ENCODE measurements at regions not wholly inside any gene's neighbourhood (a gene's known extent, or its start where the extent isn't known, plus 50 kb on each side); places are given as distances from the start of the nearest gene placed in this dataset.

DNA sequence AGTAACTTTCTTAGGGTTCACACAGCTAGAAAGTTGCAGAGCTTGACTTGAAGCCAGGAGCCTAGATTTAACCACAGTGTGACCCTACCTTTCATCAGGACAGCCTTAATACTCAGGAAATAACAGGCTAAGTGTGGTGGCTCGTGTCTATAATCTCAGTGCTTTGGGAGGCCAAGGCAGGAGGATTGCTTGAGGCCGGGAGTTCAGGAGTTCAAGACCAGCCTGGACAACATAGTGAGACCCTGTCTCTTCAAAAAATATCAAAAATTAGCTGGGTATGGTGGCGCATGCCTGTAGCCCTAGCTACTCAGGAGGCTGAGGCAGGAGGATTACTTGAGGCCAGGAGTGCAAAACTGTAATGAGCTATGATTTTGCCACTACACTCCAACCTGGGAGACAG lies 681.1 kb downstream of the MAT2B start:
- Histone ChIP-seq H3K27ac (ENCODE audit: control insufficient read depth, insufficient read depth, low read length) (no peak overlapping the region), H2AFZ (ENCODE audit: control insufficient read depth, low read length) (no peak overlapping the region), H3K4me3 (ENCODE audit: control insufficient read depth in 2 of 3, extremely low read depth in 1 of 3, insufficient read depth in 2 of 3, low read depth in 1 of 3, low read length in 3 of 3) (no peak overlapping the region), H3K4me1 (ENCODE audit: control insufficient read depth, extremely low read depth, insufficient read depth, low read length) (no peaks in the 10 kb centered on the region), H3K79me2 (ENCODE audit: control insufficient read depth, insufficient read depth, low read length) (no peaks in the 10 kb centered on the region), H3K4me2 (ENCODE audit: control insufficient read depth, extremely low read depth, insufficient read depth, low read depth, low read length) (no peak overlapping the region), H3K36me3 (ENCODE audit: control insufficient read depth in 2 of 2, extremely low read depth in 1 of 2, insufficient read depth in 2 of 2, low read length in 2 of 2) (no peaks in the 10 kb centered on the region), H3K9me1 (ENCODE audit: control insufficient read depth, extremely low read depth, insufficient read depth, low read length) (no peaks in the 10 kb centered on the region), H4K20me1 (ENCODE audit: control insufficient read depth, extremely low read depth, insufficient read depth, low read length) (no peaks in the 10 kb centered on the region), H3K9me3 (ENCODE audit: control insufficient read depth, low read depth, low read length) (no peaks in the 10 kb centered on the region), H3K27me3 (ENCODE audit: control insufficient read depth, extremely low read depth, insufficient read depth, low read length) (no peaks in the 10 kb centered on the region), H3K9ac (ENCODE audit: control insufficient read depth, extremely low read depth, insufficient read depth, low read length) (no peak overlapping the region)
- no peak for DNase-seq (ENCODE audit: low read depth, low spot score)
- TF ChIP-seq, protein P1, sequence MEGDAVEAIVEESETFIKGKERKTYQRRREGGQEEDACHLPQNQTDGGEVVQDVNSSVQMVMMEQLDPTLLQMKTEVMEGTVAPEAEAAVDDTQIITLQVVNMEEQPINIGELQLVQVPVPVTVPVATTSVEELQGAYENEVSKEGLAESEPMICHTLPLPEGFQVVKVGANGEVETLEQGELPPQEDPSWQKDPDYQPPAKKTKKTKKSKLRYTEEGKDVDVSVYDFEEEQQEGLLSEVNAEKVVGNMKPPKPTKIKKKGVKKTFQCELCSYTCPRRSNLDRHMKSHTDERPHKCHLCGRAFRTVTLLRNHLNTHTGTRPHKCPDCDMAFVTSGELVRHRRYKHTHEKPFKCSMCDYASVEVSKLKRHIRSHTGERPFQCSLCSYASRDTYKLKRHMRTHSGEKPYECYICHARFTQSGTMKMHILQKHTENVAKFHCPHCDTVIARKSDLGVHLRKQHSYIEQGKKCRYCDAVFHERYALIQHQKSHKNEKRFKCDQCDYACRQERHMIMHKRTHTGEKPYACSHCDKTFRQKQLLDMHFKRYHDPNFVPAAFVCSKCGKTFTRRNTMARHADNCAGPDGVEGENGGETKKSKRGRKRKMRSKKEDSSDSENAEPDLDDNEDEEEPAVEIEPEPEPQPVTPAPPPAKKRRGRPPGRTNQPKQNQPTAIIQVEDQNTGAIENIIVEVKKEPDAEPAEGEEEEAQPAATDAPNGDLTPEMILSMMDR (optimal IDR thresholded peaks at IDR 0.05 in 1 of 3, IDR thresholded peaks at IDR 0.05 in 1 of 3, conservative IDR thresholded peaks at IDR 0.05 in 1 of 3; ENCODE audit: extremely low read depth in 1 of 3, insufficient read depth in 2 of 3, low read length in 3 of 3), result no peak
- no peak for TF ChIP-seq EZH2 (IDR thresholded peaks at IDR 0.05; ENCODE audit: low read length)
- dilution Hi-C loops (cut with MboI; ENCODE audit: extremely low pct_ligation_motif_present, low sequenced_read_pairs), result no loop called here
- FAIRE-seq, result no peak

DNA sequence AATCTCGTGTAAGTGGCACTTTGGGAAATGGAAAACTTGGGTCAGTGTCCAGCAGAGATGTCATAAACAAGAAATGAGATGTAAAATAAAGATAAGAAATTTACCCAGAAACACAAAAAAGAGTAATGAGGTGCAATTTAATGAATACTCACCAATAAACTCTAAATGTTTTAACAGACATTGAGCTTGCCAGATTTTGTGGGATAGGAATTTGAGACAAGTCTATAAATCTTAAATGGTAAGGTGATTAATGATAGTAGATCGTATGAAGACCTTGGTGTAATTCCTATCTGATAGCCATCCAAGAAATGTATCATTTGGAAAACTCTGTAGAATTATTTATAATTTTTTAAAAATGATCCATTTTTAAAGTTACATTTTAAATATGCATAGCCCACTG lies 682.4 kb downstream of the MAT2B start:
- Histone ChIP-seq H3K4me3 (ENCODE audit: control insufficient read depth in 2 of 3, extremely low read depth in 1 of 3, insufficient read depth in 2 of 3, low read depth in 1 of 3, low read length in 3 of 3) (no peak overlapping the region), H4K20me1 (ENCODE audit: control insufficient read depth, extremely low read depth, insufficient read depth, low read length) (no peaks in the 10 kb centered on the region), H3K4me2 (ENCODE audit: control insufficient read depth, extremely low read depth, insufficient read depth, low read depth, low read length) (no peak overlapping the region), H3K9me1 (ENCODE audit: control insufficient read depth, extremely low read depth, insufficient read depth, low read length) (no peaks in the 10 kb centered on the region), H3K9me3 (ENCODE audit: control insufficient read depth, low read depth, low read length) (no peaks in the 10 kb centered on the region), H3K27ac (ENCODE audit: control insufficient read depth, insufficient read depth, low read length) (no peak overlapping the region), H3K27me3 (ENCODE audit: control insufficient read depth, extremely low read depth, insufficient read depth, low read length) (no peaks in the 10 kb centered on the region), H3K36me3 (ENCODE audit: control insufficient read depth in 2 of 2, extremely low read depth in 1 of 2, insufficient read depth in 2 of 2, low read length in 2 of 2) (no peaks in the 10 kb centered on the region), H3K9ac (ENCODE audit: control insufficient read depth, extremely low read depth, insufficient read depth, low read length) (no peak overlapping the region), H2AFZ (ENCODE audit: control insufficient read depth, low read length) (no peak overlapping the region), H3K4me1 (ENCODE audit: control insufficient read depth, extremely low read depth, insufficient read depth, low read length) (no peaks in the 10 kb centered on the region), H3K79me2 (ENCODE audit: control insufficient read depth, insufficient read depth, low read length) (no peaks in the 10 kb centered on the region)
- DNase-seq (ENCODE audit: low read depth, low spot score) (no peak), FAIRE-seq (no peak)
- dilution Hi-C loops (cut with MboI; ENCODE audit: extremely low pct_ligation_motif_present, low sequenced_read_pairs), result no loop called here
- TF ChIP-seq EZH2 (IDR thresholded peaks at IDR 0.05; ENCODE audit: low read length), result no peak
- TF ChIP-seq, protein P1 (optimal IDR thresholded peaks at IDR 0.05 in 1 of 3, IDR thresholded peaks at IDR 0.05 in 1 of 3, conservative IDR thresholded peaks at IDR 0.05 in 1 of 3; ENCODE audit: extremely low read depth in 1 of 3, insufficient read depth in 2 of 3, low read length in 3 of 3), result no peak

All from keratinocyte (primary cell).